ENCODE measurements at regions not wholly inside any gene's neighbourhood (a gene's known extent, or its start where the extent isn't known, plus 50 kb on each side); places are given as distances from the start of the nearest gene placed in this dataset.

DNA sequence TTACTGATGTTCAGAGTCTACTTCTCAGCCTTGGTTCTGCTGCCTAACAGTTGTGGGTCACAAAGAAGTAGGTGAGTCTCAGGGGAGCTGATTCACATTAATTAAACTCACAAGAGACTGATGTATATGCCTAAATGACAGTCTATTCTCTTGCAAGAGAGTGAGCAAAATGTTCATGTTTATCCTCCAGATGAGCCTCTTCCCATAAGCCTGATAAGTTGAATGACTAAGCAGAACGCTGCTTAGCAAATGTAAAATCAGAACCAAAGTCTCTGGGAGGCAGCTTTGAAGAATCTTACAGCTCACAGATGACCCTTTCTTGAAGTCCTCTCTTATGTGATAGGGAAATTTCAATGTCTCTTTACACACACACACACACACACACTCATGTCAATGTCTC is 1092.2 kb downstream of the TYW1 start:
- TF ChIP-seq, protein P1, sequence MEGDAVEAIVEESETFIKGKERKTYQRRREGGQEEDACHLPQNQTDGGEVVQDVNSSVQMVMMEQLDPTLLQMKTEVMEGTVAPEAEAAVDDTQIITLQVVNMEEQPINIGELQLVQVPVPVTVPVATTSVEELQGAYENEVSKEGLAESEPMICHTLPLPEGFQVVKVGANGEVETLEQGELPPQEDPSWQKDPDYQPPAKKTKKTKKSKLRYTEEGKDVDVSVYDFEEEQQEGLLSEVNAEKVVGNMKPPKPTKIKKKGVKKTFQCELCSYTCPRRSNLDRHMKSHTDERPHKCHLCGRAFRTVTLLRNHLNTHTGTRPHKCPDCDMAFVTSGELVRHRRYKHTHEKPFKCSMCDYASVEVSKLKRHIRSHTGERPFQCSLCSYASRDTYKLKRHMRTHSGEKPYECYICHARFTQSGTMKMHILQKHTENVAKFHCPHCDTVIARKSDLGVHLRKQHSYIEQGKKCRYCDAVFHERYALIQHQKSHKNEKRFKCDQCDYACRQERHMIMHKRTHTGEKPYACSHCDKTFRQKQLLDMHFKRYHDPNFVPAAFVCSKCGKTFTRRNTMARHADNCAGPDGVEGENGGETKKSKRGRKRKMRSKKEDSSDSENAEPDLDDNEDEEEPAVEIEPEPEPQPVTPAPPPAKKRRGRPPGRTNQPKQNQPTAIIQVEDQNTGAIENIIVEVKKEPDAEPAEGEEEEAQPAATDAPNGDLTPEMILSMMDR (IDR thresholded peaks at IDR 0.05), result no peak
- no peak for TF ChIP-seq POLR2A (IDR thresholded peaks at IDR 0.05)
